ENCODE measurements at regions not wholly inside any gene's neighbourhood (a gene's known extent, or its start where the extent isn't known, plus 50 kb on each side); places are given as distances from the start of the nearest gene placed in this dataset.
A peak's percentile ranks its signal among the peaks of the same experiment; 100 is the strongest.
"Not testable (repeated sequence)": the region's sequence is repeated elsewhere in the genome, so short reads cannot be mapped to it uniquely, and the experiment has no call there.

GRCh38 chr6:128720891-128721290, 162.0 kb upstream of the LAMA2 start:
- no CpG with 5 or more reads among the region's 2 CpGs for WGBS (ENCODE audit: insufficient coverage)
- Histone ChIP-seq H3K9me3 (ENCODE audit: control insufficient read depth, insufficient read depth, low read length) (no peaks in the 10 kb centered on the region), H3K4me3 (ENCODE audit: low read depth, low read length) (no peak overlapping the region), H3K27me3 (ENCODE audit: control insufficient read depth, insufficient read depth, low read length) (no peaks in the 10 kb centered on the region), H3K4me1 (ENCODE audit: control insufficient read depth, insufficient read depth, low read length) (no peaks in the 10 kb centered on the region), H3K27ac (ENCODE audit: low read depth, low read length) (no peak overlapping the region), H3K36me3 (ENCODE audit: control insufficient read depth, insufficient read depth, low read length) (no peaks in the 10 kb centered on the region)
- DNase-seq (ENCODE audit: low read depth in 4 of 6, low spot score in 6 of 6): no peak

DNA sequence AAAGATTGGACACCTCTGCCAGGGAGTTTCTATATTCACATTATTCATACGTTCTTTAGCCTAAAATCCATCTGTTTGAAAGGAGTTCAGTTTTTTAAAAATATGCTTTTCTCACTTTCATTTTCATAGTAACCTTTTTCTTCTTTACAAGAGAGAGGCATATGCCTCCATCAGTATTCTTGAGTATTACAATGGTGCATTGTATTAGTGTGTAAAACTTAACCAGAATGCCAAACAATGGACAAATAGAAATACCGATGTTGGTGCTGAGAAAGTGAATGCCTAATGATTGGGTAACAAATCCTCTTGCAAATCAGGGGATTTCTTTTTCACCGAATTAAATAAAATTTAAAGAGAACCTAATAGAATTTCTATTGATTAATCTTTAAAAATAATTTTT, 163.2 kb upstream of the LAMA2 start:
- H3K9me3 ChIP-seq (ENCODE audit: control insufficient read depth, insufficient read depth, low read length): no peaks in the 10 kb centered on the region
- no peak overlapping the region for H3K27ac ChIP-seq (ENCODE audit: low read depth, low read length)
- H3K27me3 ChIP-seq (ENCODE audit: control insufficient read depth, insufficient read depth, low read length): no peaks in the 10 kb centered on the region
- H3K4me3 ChIP-seq (ENCODE audit: low read depth, low read length): no peak overlapping the region
- no peak for DNase-seq (ENCODE audit: low read depth in 4 of 6, low spot score in 6 of 6)
- no CpG with 5 or more reads among the region's 3 CpGs for WGBS (ENCODE audit: insufficient coverage)
- H3K36me3 ChIP-seq (ENCODE audit: control insufficient read depth, insufficient read depth, low read length): no peaks in the 10 kb centered on the region
- no peaks in the 10 kb centered on the region for H3K4me1 ChIP-seq (ENCODE audit: control insufficient read depth, insufficient read depth, low read length)

- Histone ChIP-seq H3K4me3 (ENCODE audit: low read depth, low read length) (no peak overlapping the region), H3K36me3 (ENCODE audit: control insufficient read depth, insufficient read depth, low read length) (no peaks in the 10 kb centered on the region), H3K9me3 (ENCODE audit: control insufficient read depth, insufficient read depth, low read length) (no peaks in the 10 kb centered on the region), H3K4me1 (ENCODE audit: control insufficient read depth, insufficient read depth, low read length) (no peaks in the 10 kb centered on the region), H3K27ac (ENCODE audit: low read depth, low read length) (no peak overlapping the region), H3K27me3 (ENCODE audit: control insufficient read depth, insufficient read depth, low read length) (no peaks in the 10 kb centered on the region)
- no CpG with 5 or more reads among the region's 2 CpGs for WGBS (ENCODE audit: insufficient coverage)
- DNase-seq (ENCODE audit: low read depth in 4 of 6, low spot score in 6 of 6): no peak
These were observed 169.5 kb upstream of the LAMA2 start for GRCh38 chr6:128713461-128713860.

DNA sequence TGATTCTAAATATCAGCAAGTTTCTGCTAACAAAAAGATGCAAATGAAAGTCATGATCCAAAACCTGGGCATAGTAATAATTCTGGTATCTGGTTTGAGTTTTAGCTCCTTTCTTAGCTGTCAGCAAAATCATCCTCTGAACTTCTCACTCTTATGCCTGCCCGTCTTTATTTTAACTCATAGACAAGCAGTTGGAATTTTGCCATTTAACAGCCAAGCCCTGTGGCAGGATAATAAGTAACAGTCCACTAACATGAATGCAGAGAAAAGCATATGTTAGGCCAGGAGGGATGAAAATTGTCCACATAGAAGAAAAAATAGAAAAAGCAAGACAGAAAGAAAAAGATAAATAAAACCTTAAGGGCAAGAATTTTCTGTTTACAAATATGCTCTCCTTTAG, 170.0 kb upstream of the LAMA2 start:
- Histone ChIP-seq H3K9me3 (ENCODE audit: control insufficient read depth, insufficient read depth, low read length) (no peaks in the 10 kb centered on the region), H3K4me3 (ENCODE audit: low read depth, low read length) (no peak overlapping the region), H3K4me1 (ENCODE audit: control insufficient read depth, insufficient read depth, low read length) (no peaks in the 10 kb centered on the region), H3K27ac (ENCODE audit: low read depth, low read length) (no peak overlapping the region), H3K36me3 (ENCODE audit: control insufficient read depth, insufficient read depth, low read length) (no peaks in the 10 kb centered on the region), H3K27me3 (ENCODE audit: control insufficient read depth, insufficient read depth, low read length) (no peaks in the 10 kb centered on the region)
- no CpG with 5 or more reads among the region's 1 CpG for WGBS (ENCODE audit: insufficient coverage)
- DNase-seq (ENCODE audit: low read depth in 4 of 6, low spot score in 6 of 6): peak in 2 of 6 donors; percentile 9 to 44

DNA sequence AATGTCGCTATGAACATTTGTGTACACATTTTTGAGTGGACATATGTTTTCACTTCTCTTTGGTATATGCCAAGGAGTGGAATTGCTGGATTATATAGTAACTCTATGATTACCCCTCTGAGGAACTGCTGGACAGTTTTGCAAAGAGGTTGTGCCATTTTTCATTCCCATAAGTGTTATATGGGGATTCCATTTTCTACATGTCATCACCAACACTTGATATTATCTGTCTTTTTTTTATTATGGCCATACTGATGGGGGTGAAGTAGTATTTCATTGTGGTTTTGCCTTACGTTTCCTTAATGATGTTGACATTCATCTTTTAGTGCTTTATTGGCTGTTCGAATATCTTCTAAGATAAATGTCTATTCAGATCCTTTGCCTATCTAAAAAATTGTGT, 171.8 kb upstream of the LAMA2 start:
- no peak for DNase-seq (ENCODE audit: low read depth in 4 of 6, low spot score in 6 of 6)
- H3K4me3 ChIP-seq (ENCODE audit: low read depth, low read length): no peak overlapping the region
- H3K27ac ChIP-seq (ENCODE audit: low read depth, low read length): no peak overlapping the region
- H3K9me3 ChIP-seq (ENCODE audit: control insufficient read depth, insufficient read depth, low read length): no peaks in the 10 kb centered on the region
- no peaks in the 10 kb centered on the region for H3K36me3 ChIP-seq (ENCODE audit: control insufficient read depth, insufficient read depth, low read length)
- no CpG with 5 or more reads among the region's 3 CpGs for WGBS (ENCODE audit: insufficient coverage)
- H3K27me3 ChIP-seq (ENCODE audit: control insufficient read depth, insufficient read depth, low read length): no peaks in the 10 kb centered on the region
- no peaks in the 10 kb centered on the region for H3K4me1 ChIP-seq (ENCODE audit: control insufficient read depth, insufficient read depth, low read length)

GRCh38 chr6:128710315-128710714, 172.6 kb upstream of the LAMA2 start:
- H3K4me1 ChIP-seq (ENCODE audit: control insufficient read depth, insufficient read depth, low read length): no peaks in the 10 kb centered on the region
- H3K4me3 ChIP-seq (ENCODE audit: low read depth, low read length): no peak overlapping the region
- H3K36me3 ChIP-seq (ENCODE audit: control insufficient read depth, insufficient read depth, low read length): no peaks in the 10 kb centered on the region
- no peaks in the 10 kb centered on the region for H3K9me3 ChIP-seq (ENCODE audit: control insufficient read depth, insufficient read depth, low read length)
- H3K27ac ChIP-seq (ENCODE audit: low read depth, low read length): no peak overlapping the region
- no peak for DNase-seq (ENCODE audit: low read depth in 4 of 6, low spot score in 6 of 6)
- no CpG with 5 or more reads among the region's 2 CpGs for WGBS (ENCODE audit: insufficient coverage)
- no peaks in the 10 kb centered on the region for H3K27me3 ChIP-seq (ENCODE audit: control insufficient read depth, insufficient read depth, low read length)

- no peaks in the 10 kb centered on the region for H3K9me3 ChIP-seq (ENCODE audit: control insufficient read depth, insufficient read depth, low read length)
- no peak overlapping the region for H3K27ac ChIP-seq (ENCODE audit: low read depth, low read length)
- WGBS (ENCODE audit: insufficient coverage): no CpG with 5 or more reads among the region's 4 CpGs
- no peak overlapping the region for H3K4me3 ChIP-seq (ENCODE audit: low read depth, low read length)
- H3K36me3 ChIP-seq (ENCODE audit: control insufficient read depth, insufficient read depth, low read length): no peaks in the 10 kb centered on the region
- no peak for DNase-seq (ENCODE audit: low read depth in 4 of 6, low spot score in 6 of 6)
- H3K27me3 ChIP-seq (ENCODE audit: control insufficient read depth, insufficient read depth, low read length): no peaks in the 10 kb centered on the region
- H3K4me1 ChIP-seq (ENCODE audit: control insufficient read depth, insufficient read depth, low read length): no peaks in the 10 kb centered on the region
These were observed 178.3 kb upstream of the LAMA2 start for GRCh38 chr6:128704601-128705000.

GRCh38 chr6:128703794-128704193, 179.1 kb upstream of the LAMA2 start:
- H3K36me3 ChIP-seq (ENCODE audit: control insufficient read depth, insufficient read depth, low read length); H3K27ac ChIP-seq (ENCODE audit: low read depth, low read length); H3K4me3 ChIP-seq (ENCODE audit: low read depth, low read length); H3K27me3 ChIP-seq (ENCODE audit: control insufficient read depth, insufficient read depth, low read length); H3K9me3 ChIP-seq (ENCODE audit: control insufficient read depth, insufficient read depth, low read length); DNase-seq (ENCODE audit: low read depth in 4 of 6, low spot score in 6 of 6); H3K4me1 ChIP-seq (ENCODE audit: control insufficient read depth, insufficient read depth, low read length): not testable (repeated sequence)
- WGBS (ENCODE audit: insufficient coverage): 97% methylated on average over 3 of the region's 3 CpGs

- no peak overlapping the region for H3K27ac ChIP-seq (ENCODE audit: low read depth, low read length)
- H3K36me3 ChIP-seq (ENCODE audit: control insufficient read depth, insufficient read depth, low read length): no peaks in the 10 kb centered on the region
- no peaks in the 10 kb centered on the region for H3K27me3 ChIP-seq (ENCODE audit: control insufficient read depth, insufficient read depth, low read length)
- no peak for DNase-seq (ENCODE audit: low read depth in 4 of 6, low spot score in 6 of 6)
- H3K4me3 ChIP-seq (ENCODE audit: low read depth, low read length): no peak overlapping the region
- no peaks in the 10 kb centered on the region for H3K9me3 ChIP-seq (ENCODE audit: control insufficient read depth, insufficient read depth, low read length)
- 83% methylated on average over 1 of the region's 6 CpGs for WGBS (ENCODE audit: insufficient coverage)
- no peaks in the 10 kb centered on the region for H3K4me1 ChIP-seq (ENCODE audit: control insufficient read depth, insufficient read depth, low read length)
These were observed 176.6 kb upstream of the PTPRK start for GRCh38 chr6:128696691-128697689.

All from spinal cord (tissue), 9 donors.